ENCODE measurements at regions not wholly inside any gene's neighbourhood (a gene's known extent, or its start where the extent isn't known, plus 50 kb on each side); places are given as distances from the start of the nearest gene placed in this dataset.

DNA sequence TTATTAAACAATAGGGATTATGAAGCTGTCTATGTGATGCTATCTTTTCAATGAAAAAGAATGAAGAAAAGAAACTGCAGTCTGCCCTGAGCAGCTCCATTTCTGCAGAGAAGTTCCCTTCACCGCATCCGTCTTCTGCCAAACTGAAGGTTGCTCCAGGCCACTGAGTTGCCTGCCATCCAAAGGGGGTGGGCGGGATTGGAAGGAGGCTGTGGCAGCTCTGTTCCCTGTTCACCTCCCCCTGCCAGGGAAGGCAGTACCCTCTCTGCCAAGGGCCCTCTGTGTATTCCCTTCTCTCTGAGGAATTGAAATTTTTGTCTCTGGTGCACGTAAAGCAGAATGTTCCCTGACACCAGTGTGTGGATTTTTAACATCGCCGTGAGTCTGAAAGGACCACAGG, 243.1 kb upstream of the GHITM start:
- TF ChIP-seq, protein P1, sequence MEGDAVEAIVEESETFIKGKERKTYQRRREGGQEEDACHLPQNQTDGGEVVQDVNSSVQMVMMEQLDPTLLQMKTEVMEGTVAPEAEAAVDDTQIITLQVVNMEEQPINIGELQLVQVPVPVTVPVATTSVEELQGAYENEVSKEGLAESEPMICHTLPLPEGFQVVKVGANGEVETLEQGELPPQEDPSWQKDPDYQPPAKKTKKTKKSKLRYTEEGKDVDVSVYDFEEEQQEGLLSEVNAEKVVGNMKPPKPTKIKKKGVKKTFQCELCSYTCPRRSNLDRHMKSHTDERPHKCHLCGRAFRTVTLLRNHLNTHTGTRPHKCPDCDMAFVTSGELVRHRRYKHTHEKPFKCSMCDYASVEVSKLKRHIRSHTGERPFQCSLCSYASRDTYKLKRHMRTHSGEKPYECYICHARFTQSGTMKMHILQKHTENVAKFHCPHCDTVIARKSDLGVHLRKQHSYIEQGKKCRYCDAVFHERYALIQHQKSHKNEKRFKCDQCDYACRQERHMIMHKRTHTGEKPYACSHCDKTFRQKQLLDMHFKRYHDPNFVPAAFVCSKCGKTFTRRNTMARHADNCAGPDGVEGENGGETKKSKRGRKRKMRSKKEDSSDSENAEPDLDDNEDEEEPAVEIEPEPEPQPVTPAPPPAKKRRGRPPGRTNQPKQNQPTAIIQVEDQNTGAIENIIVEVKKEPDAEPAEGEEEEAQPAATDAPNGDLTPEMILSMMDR (IDR thresholded peaks at IDR 0.05): no peak
- TF ChIP-seq POLR2AphosphoS5 (IDR thresholded peaks at IDR 0.05): no peak
